K562 (cell line): ENCODE measurements at regions not wholly inside any gene's neighbourhood (a gene's known extent, or its start where the extent isn't known, plus 50 kb on each side); places are given as distances from the start of the nearest gene placed in this dataset.

Experiments
- ATAC-seq: fragments of 200-7000 bp; cut with Tn5 transposase; 3 replicates; pipeline ENCODE4 v1.9.1; 2020; ENCODE audit warnings: moderate library complexity
- BruUV-seq: library from RNA; stranded (reverse); fragments of 400-500 nt; replicated peaks from 2 replicates; lab custom pipeline; 2021; lab: Mats Ljungman, UMichigan
- CTCF ChIA-PET: fragments of 300-600 bp; formaldehyde crosslinking; extraction: SDS; loops from one replicate; lab custom pipeline; 2021; ENCODE audit warnings: low intra/inter-chr PET ratio; lab: Yijun Ruan, JAX
- POLR2A ChIA-PET: fragments of 300-600, 350-650 bp; sonication (Branson Sonifier 250); formaldehyde crosslinking; extraction: SDS; loops from one replicate; lab custom pipeline; 2021; ENCODE audit warnings: antibody characterized with exemption, inconsistent platforms; lab: Yijun Ruan, JAX
- DNase-seq, 4 experiments: peaks; one replicate each; pipeline versions ENCODE4 v3.0.0 to v3.0.0-alpha.2; 2011 to 2018; ENCODE audit warnings: low spot score in 3 of 4, mixed read lengths in 3 of 4; ENCODE audit errors: extremely low read depth in 1 of 4
- FAIRE-seq: peaks from 2 replicates; lab custom pipeline; 2011; peaks lifted over from hg19 to GRCh38; lab: Jason Lieb, UNC
- H2AFZ ChIP-seq: 2 replicates; pipeline ENCODE4 v1.6.0; 2011; ENCODE audit warnings: low read depth, low read length, control low read depth, inconsistent platforms
- H3K27ac ChIP-seq: fragments of 200-600 bp; 3 replicates; pipeline ENCODE4 v1.8.0; 2011; ENCODE audit warnings: low read depth, mild to moderate bottlenecking, control low read depth, inconsistent platforms, low read length, moderate library complexity, mixed read lengths; ENCODE audit errors: extremely low read depth
- H3K27me3 ChIP-seq, 2 experiments: fragments of 300-600 bp in 1 of 2; 2 replicates in 1 of 2; 3 replicates in 1 of 2; pipeline versions ENCODE4 v1.6.0 to v1.8.0; 2011; ENCODE audit warnings: inconsistent platforms in 2 of 2, low read length in 2 of 2, mild to moderate bottlenecking in 1 of 2, mixed read lengths in 1 of 2, moderate library complexity in 1 of 2; ENCODE audit not compliant: control insufficient read depth in 2 of 2, insufficient read depth in 2 of 2
- H3K36me3 ChIP-seq: fragments of 300-600 bp; 3 replicates; pipeline ENCODE4 v1.8.0; 2011; ENCODE audit warnings: mild to moderate bottlenecking, low read length, inconsistent platforms; ENCODE audit not compliant: control insufficient read depth, insufficient read depth
- H3K4me1 ChIP-seq, 2 experiments: fragments of 200-600 bp in 1 of 2; replicated peaks in 1 of 2; 2 replicates in 1 of 2; 3 replicates in 1 of 2; pipeline versions ENCODE4 v1.5.1 to v1.8.0; 2011; ENCODE audit warnings: inconsistent platforms in 2 of 2, low read length in 2 of 2, mild to moderate bottlenecking in 1 of 2, mixed read lengths in 1 of 2, moderate library complexity in 1 of 2; ENCODE audit not compliant: control insufficient read depth in 2 of 2, insufficient read depth in 2 of 2
- H3K4me2 ChIP-seq: 2 replicates; pipeline ENCODE4 v1.6.1; 2011; ENCODE audit warnings: low read length, control low read depth, inconsistent platforms, mixed read lengths; ENCODE audit not compliant: insufficient read depth
- H3K4me3 ChIP-seq: fragments of 200-600 bp; sonication (generic), shearing (Covaris generic); 2 replicates; pipeline ENCODE4 v1.5.1; 2016; ENCODE audit warnings: control low read depth, inconsistent platforms
- H3K79me2 ChIP-seq: fragments of 200-600 bp; 3 replicates; pipeline ENCODE4 v1.8.0; 2011; ENCODE audit warnings: low read length, inconsistent platforms; ENCODE audit not compliant: control insufficient read depth, insufficient read depth
- H3K9ac ChIP-seq, 2 experiments: 2 replicates each; pipeline versions ENCODE4 v1.6.0 to v1.6.1; 2011; ENCODE audit warnings: low read depth in 2 of 2, low read length in 2 of 2, control low read depth in 1 of 2, inconsistent platforms in 1 of 2, mild to moderate bottlenecking in 1 of 2, mixed read lengths in 1 of 2; ENCODE audit not compliant: insufficient read depth in 1 of 2
- H3K9me1 ChIP-seq: one replicate; pipeline ENCODE4 v1.6.0; 2011; ENCODE audit warnings: inconsistent platforms, mild to moderate bottlenecking, low read length, moderate library complexity; ENCODE audit not compliant: control insufficient read depth, insufficient read depth
- H3K9me3 ChIP-seq: replicated peaks from 2 replicates; pipeline ENCODE4 v1.5.1; 2011; ENCODE audit warnings: low read depth, low read length, inconsistent platforms; ENCODE audit not compliant: control insufficient read depth, insufficient read depth
- H4K20me1 ChIP-seq: replicated peaks from 2 replicates; pipeline ENCODE4 v1.6.1; 2011; ENCODE audit warnings: low read length, inconsistent platforms, mixed read lengths; ENCODE audit not compliant: control insufficient read depth, insufficient read depth
- ARID4B ChIP-seq: sonication (generic); formaldehyde crosslinking; IDR thresholded peaks from 2 replicates; pipeline ENCODE4 v1.8.0; 2022; ENCODE audit warnings: mild to moderate bottlenecking, missing genetic modification reagents
- DLX4 ChIP-seq: fragments of 250-450 bp; sonication (Bioruptor Pico); IDR thresholded peaks from 2 replicates; pipeline ENCODE4 v1.6.1; 2021; ENCODE audit warnings: mild to moderate bottlenecking
- DMBX1 ChIP-seq: fragments of 250-450 bp; sonication (Bioruptor Pico); IDR thresholded peaks from 2 replicates; pipeline ENCODE4 v1.8.0; 2022; ENCODE audit warnings: inconsistent platforms, mild to moderate bottlenecking, moderate library complexity, borderline replicate concordance
- FOXJ3 ChIP-seq: sonication (generic); formaldehyde crosslinking; IDR thresholded peaks from 2 replicates; pipeline ENCODE4 v1.4.0; 2020; ENCODE audit warnings: mild to moderate bottlenecking, missing genetic modification reagents
- TSHZ1 ChIP-seq: fragments of 250-450 bp; sonication (Bioruptor Pico); IDR thresholded peaks from 2 replicates; pipeline ENCODE4 v1.4.0; 2020; ENCODE audit warnings: mild to moderate bottlenecking, moderate library complexity
- XRCC4 ChIP-seq: IDR thresholded peaks from one replicate; pipeline ENCODE4 v1.6.1; 2011; ENCODE audit not compliant: insufficient read depth, insufficient read length; ENCODE audit errors: extremely low read depth
- ZNF507 ChIP-seq: conservative IDR thresholded peaks from 2 replicates; pipeline ENCODE4 v1.6.1; 2017; ENCODE audit warnings: missing genetic modification characterization, missing compliant biosample characterization
- ZNF592 ChIP-seq: fragments of 450-650 bp; IDR thresholded peaks from 2 replicates; pipeline ENCODE4 v1.6.1; 2017; ENCODE audit warnings: antibody characterized with exemption, mild to moderate bottlenecking
- ZNF764 ChIP-seq: fragments of 250-450 bp; sonication (Bioruptor Pico); IDR thresholded peaks from 2 replicates; pipeline ENCODE4 v1.4.0; 2020; ENCODE audit warnings: low read depth, mild to moderate bottlenecking, moderate library complexity
- WGBS: fragments of 100-300 bp; shearing (Covaris generic); methylation state at CpG from one replicate; pipeline ENCODE4 v1.1.6; 2016; ENCODE audit warnings: low coverage, mixed read lengths; ENCODE audit not compliant: insufficient coverage; ENCODE audit errors: missing lambda C conversion rate; 5-methylcytosine and 5-hydroxymethylcytosine counted together
- in situ Hi-C: fragments of 300-500 bp; cut with MboI; formaldehyde crosslinking; loops from 4 replicates; pipeline ENCODE4 v1.15.0; 2018; ENCODE audit warnings: inconsistent platforms, mixed read lengths
- intact Hi-C: fragments of 100-400 bp; cut with micrococcal nuclease; formaldehyde crosslinking; loops from 2 replicates; pipeline ENCODE4 v1.14.2; 2022

GRCh38 chr2:153047220-153047619 is 328.8 kb downstream of the ARL6IP6 start:
- intact Hi-C loops = no loop called here
- TF ChIP-seq DMBX1 (CRISPR knock-in tag) = no peak
- no peak for TF ChIP-seq ZNF764 (CRISPR knock-in tag)
- TF ChIP-seq ARID4B (CRISPR knock-in tag) = no peak
- TF ChIP-seq TSHZ1 (CRISPR knock-in tag) = no peak
- TF ChIP-seq FOXJ3 (CRISPR knock-in tag) = no peak
- TF ChIP-seq XRCC4 = no peak
- no peak for TF ChIP-seq ZNF507 (tag)
- TF ChIP-seq ZNF592 = no peak
- no peak for TF ChIP-seq DLX4 (CRISPR knock-in tag)
- in situ Hi-C loops = no loop called here
- H4K20me1 ChIP-seq = no peaks in the 10 kb centered on the region
- no peaks in the 10 kb centered on the region for H3K36me3 ChIP-seq
- ChIA-PET POLR2A (no interaction called here), CTCF (no interaction called here)
- FAIRE-seq (no peak), ATAC-seq (no peak), DNase-seq (no peak)
- no peak overlapping the region for H3K27ac ChIP-seq
- H3K79me2 ChIP-seq = no peaks in the 10 kb centered on the region
- H3K4me2 ChIP-seq = no peak overlapping the region
- H3K4me1 ChIP-seq = no peaks in the 10 kb centered on the region
- no peak overlapping the region for H2AFZ ChIP-seq
- no peaks in the 10 kb centered on the region; the same call in 1 of the 2 replicates for H3K9me3 ChIP-seq
- no peaks in the 10 kb centered on the region for H3K27me3 ChIP-seq
- 0% methylated on average over 1 of the region's 1 CpG for WGBS
- no TSS peak for BruUV-seq
- no peak overlapping the region for H3K9ac ChIP-seq
- H3K4me3 ChIP-seq = no peak overlapping the region
- H3K9me1 ChIP-seq = no peaks in the 10 kb centered on the region
